ENCODE measurements at regions not wholly inside any gene's neighbourhood (a gene's known extent, or its start where the extent isn't known, plus 50 kb on each side); places are given as distances from the start of the nearest gene placed in this dataset.

DNA sequence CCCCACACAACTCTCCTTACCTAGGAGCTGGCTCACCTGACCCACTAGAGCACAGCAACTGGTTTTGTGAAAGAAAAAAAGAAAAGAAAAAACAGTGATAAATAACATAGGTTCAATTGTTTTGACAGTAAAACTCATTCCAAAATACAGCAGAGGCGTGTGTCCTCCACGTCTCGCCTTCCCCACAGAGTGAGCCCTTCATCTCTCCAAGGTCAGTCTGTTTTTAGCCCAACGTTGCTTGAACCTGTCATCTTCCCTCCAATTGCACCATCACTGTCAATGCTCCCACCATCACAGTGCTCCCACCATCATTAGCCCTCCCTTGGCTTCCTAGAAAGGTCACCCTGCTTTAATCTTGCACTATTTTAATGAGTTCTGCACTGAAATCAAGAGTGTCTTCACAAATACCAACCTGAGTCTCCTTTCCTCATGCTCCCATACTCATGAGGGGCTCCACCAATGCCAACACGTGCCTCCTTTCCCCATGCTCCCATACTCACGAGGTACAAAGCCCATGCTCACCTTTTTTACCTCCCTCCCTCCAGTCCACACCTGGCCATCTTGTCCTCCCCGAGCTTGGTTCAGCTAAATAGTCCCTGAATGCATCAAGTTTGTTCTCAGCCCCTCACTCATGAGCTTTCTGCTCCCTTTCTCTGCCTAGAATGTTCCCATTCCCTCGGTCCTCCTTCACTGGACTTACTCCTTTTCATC, 103.7 kb downstream of the IRS2 start:
- ChIA-PET CTCF (no interaction called here), POLR2A (no interaction called here)
- no peak for DNase-seq
- Mint-ChIP-seq H3K9me3 (no peaks in the 10 kb centered on the region), H3K4me3 (no peak overlapping the region), H3K27me3 (peaks cover 11% of the 10 kb centered on the region), H3K4me1 (no peaks in the 10 kb centered on the region), H3K36me3 (ENCODE audit: low read depth) (no peaks in the 10 kb centered on the region), H3K27ac (no peak overlapping the region)

DNA sequence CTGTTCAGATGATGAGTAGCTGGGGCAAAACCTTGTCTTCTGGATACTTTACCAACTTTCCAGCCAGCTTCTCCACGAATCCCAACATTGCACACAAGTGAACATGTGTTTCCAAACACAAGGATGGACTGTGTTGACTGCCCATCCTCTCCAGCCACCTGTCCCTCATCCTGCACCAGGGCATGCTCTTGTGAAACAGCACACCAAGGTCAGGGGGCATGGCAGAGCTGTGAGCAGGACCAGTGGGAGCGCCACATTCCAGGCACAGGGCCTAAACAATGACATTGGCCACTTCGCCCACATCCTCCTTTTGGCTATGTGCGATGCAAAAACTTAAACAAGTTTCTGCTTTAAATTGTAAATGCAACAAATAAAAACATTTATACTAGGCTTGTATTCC, 105.5 kb downstream of the IRS2 start:
- H3K27me3 Mint-ChIP-seq, result peaks cover 11% of the 10 kb centered on the region
- CTCF ChIA-PET, result no interaction called here
- POLR2A ChIA-PET, result no interaction called here
- no peaks in the 10 kb centered on the region for H3K9me3 Mint-ChIP-seq
- no peak overlapping the region for H3K4me3 Mint-ChIP-seq
- H3K36me3 Mint-ChIP-seq (ENCODE audit: low read depth), result no peaks in the 10 kb centered on the region
- no peak overlapping the region for H3K27ac Mint-ChIP-seq
- H3K4me1 Mint-ChIP-seq, result no peaks in the 10 kb centered on the region
- no peak for DNase-seq

- CTCF ChIA-PET, result no interaction called here
- H3K9me3 Mint-ChIP-seq, result no peaks in the 10 kb centered on the region
- DNase-seq, result no peak
- H3K4me3 Mint-ChIP-seq, result no peak overlapping the region
- POLR2A ChIA-PET, result no interaction called here
- no peaks in the 10 kb centered on the region for H3K4me1 Mint-ChIP-seq
- no peaks in the 10 kb centered on the region for H3K36me3 Mint-ChIP-seq (ENCODE audit: low read depth)
- peaks cover 11% of the 10 kb centered on the region for H3K27me3 Mint-ChIP-seq
- no peak overlapping the region for H3K27ac Mint-ChIP-seq
Observed at GRCh38 chr13:109680288-109680687, 106.1 kb downstream of the IRS2 start.

GRCh38 chr13:109678459-109678858, 107.9 kb downstream of the IRS2 start:
- H3K27ac Mint-ChIP-seq, result no peak overlapping the region
- ChIA-PET CTCF (no interaction called here), POLR2A (no interaction called here)
- H3K9me3 Mint-ChIP-seq, result no peaks in the 10 kb centered on the region
- H3K4me1 Mint-ChIP-seq, result no peaks in the 10 kb centered on the region
- H3K27me3 Mint-ChIP-seq, result peaks cover 7% of the 10 kb centered on the region
- H3K4me3 Mint-ChIP-seq, result no peak overlapping the region
- no peak for DNase-seq
- H3K36me3 Mint-ChIP-seq (ENCODE audit: low read depth), result no peaks in the 10 kb centered on the region

DNA sequence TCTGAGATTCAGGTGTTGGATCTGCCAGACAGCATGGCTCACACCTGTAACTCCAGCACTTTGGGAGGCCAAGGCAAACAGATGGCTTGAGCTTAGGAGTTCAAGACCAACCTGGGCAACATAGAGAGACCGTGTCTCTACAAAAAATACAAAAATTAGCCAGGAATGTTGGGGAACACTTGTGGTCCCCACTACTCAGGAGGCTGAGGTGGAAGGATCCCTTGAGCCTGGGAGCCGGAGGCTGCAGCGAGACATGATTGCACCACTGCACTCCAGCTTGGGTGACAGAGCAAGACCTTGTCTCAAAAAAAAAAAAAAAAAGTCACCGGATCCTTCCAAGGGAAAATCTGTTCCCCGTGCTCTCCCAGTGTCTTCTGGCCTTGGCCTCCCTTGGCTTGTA, 109.2 kb downstream of the IRS2 start:
- CTCF ChIA-PET, result interaction anchor here (0.6 kb wide), 1 partner anchor 76 kb away, joined by 3 read pairs; no protein-coding TSS in a partner anchor
- no peak for DNase-seq
- no peak overlapping the region for H3K4me3 Mint-ChIP-seq
- H3K4me1 Mint-ChIP-seq, result no peaks in the 10 kb centered on the region
- H3K9me3 Mint-ChIP-seq, result no peaks in the 10 kb centered on the region
- no peak overlapping the region for H3K27ac Mint-ChIP-seq
- POLR2A ChIA-PET, result no interaction called here
- H3K27me3 Mint-ChIP-seq, result no peaks in the 10 kb centered on the region
- no peaks in the 10 kb centered on the region for H3K36me3 Mint-ChIP-seq (ENCODE audit: low read depth)

GRCh38 chr13:109673477-109673876, 112.9 kb downstream of the IRS2 start:
- no peak overlapping the region for H3K27ac Mint-ChIP-seq
- no peak for DNase-seq
- no peaks in the 10 kb centered on the region for H3K4me1 Mint-ChIP-seq
- H3K36me3 Mint-ChIP-seq (ENCODE audit: low read depth), result no peaks in the 10 kb centered on the region
- POLR2A ChIA-PET, result no interaction called here
- CTCF ChIA-PET, result no interaction called here
- no peaks in the 10 kb centered on the region for H3K9me3 Mint-ChIP-seq
- H3K4me3 Mint-ChIP-seq, result no peak overlapping the region
- no peaks in the 10 kb centered on the region for H3K27me3 Mint-ChIP-seq

DNA sequence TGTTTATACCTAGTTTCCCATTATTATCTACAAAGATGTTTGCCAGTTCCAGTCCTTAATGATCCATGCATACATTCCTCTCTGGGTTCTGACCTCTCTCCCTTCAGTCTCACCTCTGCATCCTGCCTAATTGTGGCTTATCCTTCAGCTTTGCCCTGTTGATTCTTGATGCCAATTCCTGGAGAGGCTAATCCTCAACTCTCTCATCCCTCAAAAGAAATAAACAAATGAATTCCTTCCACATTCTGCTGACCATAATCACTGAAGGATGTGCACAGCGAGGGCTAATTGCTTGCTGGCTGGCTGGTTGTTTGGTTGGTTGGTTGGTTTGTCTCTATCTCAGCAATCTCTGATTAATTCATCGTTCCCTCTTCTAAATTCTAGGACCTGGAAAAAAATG, 113.8 kb downstream of the IRS2 start:
- H3K4me3 Mint-ChIP-seq, result no peak overlapping the region
- no peaks in the 10 kb centered on the region for H3K36me3 Mint-ChIP-seq (ENCODE audit: low read depth)
- H3K27me3 Mint-ChIP-seq, result no peaks in the 10 kb centered on the region
- DNase-seq, result no peak
- no peaks in the 10 kb centered on the region for H3K9me3 Mint-ChIP-seq
- no peaks in the 10 kb centered on the region for H3K4me1 Mint-ChIP-seq
- ChIA-PET POLR2A (no interaction called here), CTCF (no interaction called here)
- H3K27ac Mint-ChIP-seq, result no peak overlapping the region

DNA sequence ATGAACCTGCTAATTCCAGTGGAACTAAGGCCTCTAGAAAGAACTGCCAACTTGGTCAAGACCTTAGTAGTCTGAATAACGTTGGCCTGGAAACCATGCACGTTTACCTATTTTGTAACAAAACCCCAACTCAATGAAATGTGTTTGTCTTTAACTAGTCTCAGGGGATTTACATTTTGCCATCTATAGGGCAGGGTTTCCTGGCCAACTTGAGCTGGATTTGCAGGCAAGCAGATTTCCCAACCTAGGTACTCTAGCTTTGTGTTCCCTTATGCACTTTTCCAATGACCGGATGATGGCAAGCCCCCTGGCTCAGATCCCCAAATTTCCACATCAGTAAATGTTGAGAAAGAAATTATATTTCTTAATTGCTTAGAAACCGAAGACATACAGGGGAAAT, 114.5 kb downstream of the IRS2 start:
- H3K9me3 Mint-ChIP-seq, result no peaks in the 10 kb centered on the region
- no peak for DNase-seq
- H3K4me1 Mint-ChIP-seq, result no peaks in the 10 kb centered on the region
- no peaks in the 10 kb centered on the region for H3K36me3 Mint-ChIP-seq (ENCODE audit: low read depth)
- no peak overlapping the region for H3K27ac Mint-ChIP-seq
- no peak overlapping the region for H3K4me3 Mint-ChIP-seq
- no peaks in the 10 kb centered on the region for H3K27me3 Mint-ChIP-seq
- ChIA-PET POLR2A (no interaction called here), CTCF (no interaction called here)

GRCh38 chr13:109670776-109671175, 115.6 kb downstream of the IRS2 start:
- ChIA-PET CTCF (no interaction called here), POLR2A (no interaction called here)
- H3K27ac Mint-ChIP-seq, result no peak overlapping the region
- no peaks in the 10 kb centered on the region for H3K27me3 Mint-ChIP-seq
- no peak for DNase-seq
- no peaks in the 10 kb centered on the region for H3K4me1 Mint-ChIP-seq
- no peaks in the 10 kb centered on the region for H3K36me3 Mint-ChIP-seq (ENCODE audit: low read depth)
- no peak overlapping the region for H3K4me3 Mint-ChIP-seq
- H3K9me3 Mint-ChIP-seq, result no peaks in the 10 kb centered on the region

DNA sequence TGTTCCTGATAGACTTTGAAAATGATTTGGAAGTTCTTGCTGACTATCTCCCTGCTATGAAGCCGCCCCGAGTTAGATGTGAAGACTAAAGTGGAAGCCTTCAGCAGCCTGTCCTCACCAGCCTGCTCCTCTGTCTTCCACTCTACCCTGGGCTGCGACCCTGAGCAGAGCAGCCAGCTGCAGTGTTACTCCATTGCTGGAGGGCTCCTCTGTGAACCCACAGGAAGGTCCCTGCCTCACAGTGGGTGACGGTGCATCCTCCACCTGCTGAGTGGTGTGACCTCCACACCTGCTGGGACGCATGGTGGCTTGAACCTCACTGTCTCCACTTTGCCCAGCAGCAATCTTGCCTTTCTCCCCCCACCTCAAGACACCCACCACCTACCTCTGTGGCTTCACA, 116.4 kb downstream of the IRS2 start:
- Mint-ChIP-seq H3K9me3 (no peaks in the 10 kb centered on the region), H3K27me3 (no peaks in the 10 kb centered on the region), H3K36me3 (ENCODE audit: low read depth) (no peaks in the 10 kb centered on the region), H3K4me1 (no peaks in the 10 kb centered on the region), H3K27ac (no peak overlapping the region), H3K4me3 (no peak overlapping the region)
- POLR2A ChIA-PET, result no interaction called here
- CTCF ChIA-PET, result no interaction called here
- no peak for DNase-seq

GRCh38 chr13:109669234-109669612, 117.2 kb downstream of the IRS2 start:
- POLR2A ChIA-PET, result no interaction called here
- Mint-ChIP-seq H3K4me3 (no peak overlapping the region), H3K27ac (no peak overlapping the region), H3K9me3 (no peaks in the 10 kb centered on the region), H3K4me1 (no peaks in the 10 kb centered on the region), H3K27me3 (no peaks in the 10 kb centered on the region), H3K36me3 (ENCODE audit: low read depth) (no peaks in the 10 kb centered on the region)
- CTCF ChIA-PET, result no interaction called here
- no peak for DNase-seq

- ChIA-PET POLR2A (no interaction called here), CTCF (no interaction called here)
- H3K4me3 Mint-ChIP-seq, result no peak overlapping the region
Observed at GRCh38 chr13:109668433-109669233, 117.8 kb downstream of the IRS2 start.

DNA sequence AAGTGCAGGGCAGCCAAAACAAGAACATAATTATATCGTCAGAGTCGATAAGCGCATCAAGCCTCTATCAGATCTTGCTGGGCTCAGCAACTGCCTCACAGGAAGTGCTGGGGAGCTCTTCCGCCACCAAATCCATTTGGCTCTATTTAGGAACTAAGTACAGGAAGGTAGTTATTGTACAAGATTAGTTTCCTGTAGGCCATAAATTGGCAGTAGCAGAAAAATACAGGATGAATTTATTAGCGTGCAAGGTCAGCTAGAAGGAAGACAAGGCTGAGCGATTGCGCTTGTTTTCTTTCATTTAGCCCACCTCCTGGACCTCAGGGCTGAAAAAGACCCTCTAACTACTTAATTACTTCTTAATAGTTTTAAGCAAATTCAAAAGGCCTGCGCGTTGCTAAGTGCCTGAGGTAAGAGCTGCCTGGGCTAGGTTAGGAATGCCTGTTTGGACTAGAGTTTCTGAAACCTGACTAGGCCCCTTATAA, 118.5 kb downstream of the IRS2 start:
- Mint-ChIP-seq H3K4me1 (no peaks in the 10 kb centered on the region), H3K9me3 (no peaks in the 10 kb centered on the region), H3K27ac (no peak overlapping the region), H3K27me3 (no peaks in the 10 kb centered on the region), H3K36me3 (ENCODE audit: low read depth) (no peaks in the 10 kb centered on the region), H3K4me3 (no peak overlapping the region)
- CTCF ChIA-PET, result interaction anchor here (0.7 kb wide), 1 partner anchor 725 kb away, joined by 3 read pairs; no protein-coding TSS in a partner anchor
- no peak for DNase-seq
- POLR2A ChIA-PET, result no interaction called here

More at GRCh38 chr13:109668433-109669233, 117.8 kb downstream of the IRS2 start:
- no peaks in the 10 kb centered on the region for H3K9me3 Mint-ChIP-seq
- H3K27ac Mint-ChIP-seq, result no peak overlapping the region
- H3K27me3 Mint-ChIP-seq, result no peaks in the 10 kb centered on the region
- H3K36me3 Mint-ChIP-seq (ENCODE audit: low read depth), result no peaks in the 10 kb centered on the region
- no peaks in the 10 kb centered on the region for H3K4me1 Mint-ChIP-seq
- no peak for DNase-seq

- no peaks in the 10 kb centered on the region for H3K4me1 Mint-ChIP-seq
- ChIA-PET POLR2A (no interaction called here), CTCF (interaction anchor here (0.6 to 0.7 kb wide), 2 partner anchors 9 to 726 kb away, joined by 3 to 4 read pairs; no protein-coding TSS in a partner anchor)
- H3K36me3 Mint-ChIP-seq (ENCODE audit: low read depth), result no peaks in the 10 kb centered on the region
- no peak overlapping the region for H3K4me3 Mint-ChIP-seq
- no peaks in the 10 kb centered on the region for H3K9me3 Mint-ChIP-seq
- DNase-seq, result no peak
- H3K27me3 Mint-ChIP-seq, result no peaks in the 10 kb centered on the region
- H3K27ac Mint-ChIP-seq, result no peak overlapping the region
Observed at GRCh38 chr13:109667056-109667455, 119.3 kb downstream of the IRS2 start.

Data from activated CD4-positive, alpha-beta memory T cell treated with anti-CD3 and anti-CD28 coated beads, Interleukin-2, amount 10 ng/mL, durations not matched to agents 7 days and 5 days (primary cell).